Hepatocyte (in vitro differentiated cells): ENCODE measurements at regions not wholly inside any gene's neighbourhood (a gene's known extent, or its start where the extent isn't known, plus 50 kb on each side); places are given as distances from the start of the nearest gene placed in this dataset.

Experiments
- DNase-seq: peaks from one replicate; pipeline ENCODE4 v3.0.0-alpha.2; 2016; ENCODE audit warnings: low spot score
- H2AFZ ChIP-seq: fragments of 200-600 bp; sonication (generic); 2 replicates; pipeline ENCODE4 v1.6.0; 2016; ENCODE audit warnings: antibody characterized with exemption, mild to moderate bottlenecking
- H3K27ac ChIP-seq: fragments of 200-600 bp; sonication (generic); 2 replicates; pipeline ENCODE4 v1.5.1; 2016; ENCODE audit warnings: mild to moderate bottlenecking
- H3K27me3 ChIP-seq: fragments of 200-600 bp; sonication (generic); 2 replicates; pipeline ENCODE4 v1.6.1; 2016
- H3K36me3 ChIP-seq: fragments of 200-600 bp; sonication (generic); replicated peaks from 2 replicates; pipeline ENCODE4 v1.5.1; 2016; ENCODE audit warnings: low read depth; ENCODE audit not compliant: insufficient read depth
- H3K4me1 ChIP-seq: fragments of 200-600 bp; sonication (generic); 2 replicates; pipeline ENCODE4 v1.5.1; 2016; ENCODE audit warnings: mild to moderate bottlenecking, moderate library complexity; ENCODE audit not compliant: insufficient read depth
- H3K4me2 ChIP-seq: fragments of 200-600 bp; sonication (generic); 2 replicates; pipeline ENCODE4 v1.6.0; 2016
- H3K4me3 ChIP-seq: fragments of 200-600 bp; sonication (generic); 2 replicates; pipeline ENCODE4 v1.5.1; 2016; ENCODE audit warnings: mild to moderate bottlenecking
- H3K79me2 ChIP-seq: fragments of 200-600 bp; sonication (generic); 2 replicates; pipeline ENCODE4 v1.6.0; 2017; ENCODE audit warnings: mild to moderate bottlenecking
- H3K9me2 ChIP-seq: fragments of 200-600 bp; sonication (generic); replicated peaks from 2 replicates; pipeline ENCODE4 v1.6.0; 2017; ENCODE audit warnings: mild to moderate bottlenecking; ENCODE audit not compliant: insufficient read depth
- H3K9me3 ChIP-seq: fragments of 200-600 bp; sonication (generic); 2 replicates; pipeline ENCODE4 v1.5.1; 2016; ENCODE audit warnings: low read depth, mild to moderate bottlenecking
- H4K20me1 ChIP-seq: fragments of 200-600 bp; sonication (generic); 2 replicates; pipeline ENCODE4 v1.6.0; 2016; ENCODE audit warnings: mild to moderate bottlenecking; ENCODE audit not compliant: insufficient read depth, poor library complexity, severe bottlenecking
- EZH2 ChIP-seq: fragments of 200-600 bp; sonication (generic); IDR thresholded peaks from 2 replicates; pipeline ENCODE4 v1.6.1; 2016; ENCODE audit warnings: antibody characterized with exemption, mild to moderate bottlenecking, borderline replicate concordance
- EZH2phosphoT487 ChIP-seq: fragments of 200-600 bp; sonication (generic); IDR thresholded peaks from one replicate; pipeline ENCODE4 v1.6.1; 2018; ENCODE audit warnings: antibody characterized with exemption, mild to moderate bottlenecking, low read depth, moderate library complexity; ENCODE audit not compliant: unreplicated experiment, severe bottlenecking
- WGBS: methylation state at CpG from one replicate; pipeline ENCODE4 v1.1.6; 2016; ENCODE audit warnings: low lambda C conversion rate; ENCODE audit errors: missing lambda C conversion rate; 5-methylcytosine and 5-hydroxymethylcytosine counted together
- TF ChIP-seq, protein P1 (sequence below): fragments of 200-600 bp; sonication (generic); IDR thresholded peaks from 2 replicates; pipeline ENCODE4 v1.5.1; 2016; ENCODE audit warnings: antibody characterized with exemption, mild to moderate bottlenecking; ENCODE audit not compliant: poor library complexity

- Histone ChIP-seq H3K4me1 (no peaks in the 10 kb centered on the region), H3K27me3 (no peaks in the 10 kb centered on the region), H3K9me3 (no peaks in the 10 kb centered on the region), H3K9me2 (no peaks in the 10 kb centered on the region), H3K27ac (no peak overlapping the region), H3K4me2 (no peak overlapping the region), H2AFZ (no peak overlapping the region), H3K36me3 (no peaks in the 10 kb centered on the region), H4K20me1 (no peaks in the 10 kb centered on the region), H3K4me3 (no peak overlapping the region), H3K79me2 (no peaks in the 10 kb centered on the region)
- TF ChIP-seq, protein P1, sequence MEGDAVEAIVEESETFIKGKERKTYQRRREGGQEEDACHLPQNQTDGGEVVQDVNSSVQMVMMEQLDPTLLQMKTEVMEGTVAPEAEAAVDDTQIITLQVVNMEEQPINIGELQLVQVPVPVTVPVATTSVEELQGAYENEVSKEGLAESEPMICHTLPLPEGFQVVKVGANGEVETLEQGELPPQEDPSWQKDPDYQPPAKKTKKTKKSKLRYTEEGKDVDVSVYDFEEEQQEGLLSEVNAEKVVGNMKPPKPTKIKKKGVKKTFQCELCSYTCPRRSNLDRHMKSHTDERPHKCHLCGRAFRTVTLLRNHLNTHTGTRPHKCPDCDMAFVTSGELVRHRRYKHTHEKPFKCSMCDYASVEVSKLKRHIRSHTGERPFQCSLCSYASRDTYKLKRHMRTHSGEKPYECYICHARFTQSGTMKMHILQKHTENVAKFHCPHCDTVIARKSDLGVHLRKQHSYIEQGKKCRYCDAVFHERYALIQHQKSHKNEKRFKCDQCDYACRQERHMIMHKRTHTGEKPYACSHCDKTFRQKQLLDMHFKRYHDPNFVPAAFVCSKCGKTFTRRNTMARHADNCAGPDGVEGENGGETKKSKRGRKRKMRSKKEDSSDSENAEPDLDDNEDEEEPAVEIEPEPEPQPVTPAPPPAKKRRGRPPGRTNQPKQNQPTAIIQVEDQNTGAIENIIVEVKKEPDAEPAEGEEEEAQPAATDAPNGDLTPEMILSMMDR, result no peak
- 66% methylated on average over 5 of the region's 5 CpGs for WGBS
- DNase-seq, result no peak
Measured at GRCh38 chr2:5089409-5089808, 602.8 kb upstream of the SOX11 start.

DNA sequence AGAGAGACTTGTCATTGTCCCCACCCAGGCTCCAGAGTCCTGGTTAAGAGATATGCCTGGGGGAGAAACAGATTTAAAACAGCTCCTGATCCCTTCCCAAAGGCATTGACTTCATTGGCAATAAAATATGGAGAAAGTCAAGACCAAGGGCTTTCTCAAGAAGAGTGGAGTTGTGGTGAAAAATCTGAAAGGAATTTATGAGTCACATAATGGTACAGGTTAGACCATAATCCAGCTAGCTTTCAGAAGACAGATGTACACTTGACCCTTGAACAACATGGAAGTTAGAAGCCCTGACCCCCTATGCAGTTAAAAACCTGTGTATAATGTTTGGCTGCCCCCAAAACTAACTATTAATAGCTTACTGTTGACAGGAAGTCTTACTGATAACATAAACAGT, 599.1 kb upstream of the SOX11 start:
- no peak overlapping the region for H3K27ac ChIP-seq
- H3K4me3 ChIP-seq, result no peak overlapping the region
- DNase-seq, result no peak
- no peaks in the 10 kb centered on the region for H3K9me3 ChIP-seq
- H4K20me1 ChIP-seq, result no peaks in the 10 kb centered on the region
- H3K4me2 ChIP-seq, result no peak overlapping the region
- H3K79me2 ChIP-seq, result no peaks in the 10 kb centered on the region
- H3K27me3 ChIP-seq, result no peaks in the 10 kb centered on the region
- H3K9me2 ChIP-seq, result no peaks in the 10 kb centered on the region
- H3K4me1 ChIP-seq, result no peaks in the 10 kb centered on the region
- TF ChIP-seq EZH2, result no peak
- TF ChIP-seq, protein P1, result no peak
- TF ChIP-seq EZH2phosphoT487, result no peak
- H2AFZ ChIP-seq, result no peak overlapping the region
- H3K36me3 ChIP-seq, result no peaks in the 10 kb centered on the region

DNA sequence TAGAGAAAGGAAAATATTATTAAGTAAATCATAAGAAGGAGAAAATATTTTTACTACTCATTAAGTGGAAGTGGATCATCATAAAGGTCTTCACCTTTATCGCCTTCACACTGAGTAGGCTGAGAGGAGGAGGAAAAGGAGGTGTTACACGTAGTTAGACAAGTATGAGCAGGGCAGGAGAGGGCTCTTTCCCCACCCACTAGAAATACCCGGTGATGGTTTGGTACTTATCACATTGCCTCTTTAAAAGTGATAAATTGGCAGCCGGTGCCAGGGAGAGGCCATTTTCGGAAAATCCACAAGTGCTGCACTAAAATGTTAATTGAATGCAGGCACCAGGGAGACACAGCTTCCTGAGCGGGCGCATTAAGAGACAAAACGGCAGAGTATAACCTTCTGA, 598.7 kb upstream of the SOX11 start:
- TF ChIP-seq EZH2phosphoT487 (no peak), EZH2 (no peak)
- TF ChIP-seq, protein P1, result no peak

DNA sequence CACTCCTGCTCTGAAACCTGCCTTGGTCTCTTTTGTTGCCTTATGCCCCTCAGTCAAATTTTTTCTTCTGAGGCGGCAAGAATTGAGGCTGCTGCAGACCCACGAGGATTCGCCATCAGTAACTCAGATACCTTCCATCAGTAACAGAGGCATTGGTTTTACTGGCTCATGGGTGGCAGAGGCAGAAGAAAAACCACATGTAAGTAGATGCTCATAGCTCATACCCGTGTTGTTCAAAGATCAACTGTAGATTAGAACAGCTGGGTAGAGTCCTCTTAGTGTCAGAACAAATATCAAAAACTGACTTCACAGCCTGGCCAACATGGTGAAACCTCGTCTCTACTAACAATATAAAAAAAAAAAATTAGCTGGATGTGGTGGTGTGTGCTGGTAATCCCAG, 598.0 kb upstream of the SOX11 start:
- H3K27me3 ChIP-seq, result no peaks in the 10 kb centered on the region
- no peak overlapping the region for H2AFZ ChIP-seq
- no peaks in the 10 kb centered on the region for H4K20me1 ChIP-seq
- H3K79me2 ChIP-seq, result no peaks in the 10 kb centered on the region
- no peak overlapping the region for H3K27ac ChIP-seq
- H3K36me3 ChIP-seq, result no peaks in the 10 kb centered on the region
- H3K4me2 ChIP-seq, result no peak overlapping the region
- H3K4me3 ChIP-seq, result no peak overlapping the region
- no peak for DNase-seq
- H3K9me3 ChIP-seq, result no peaks in the 10 kb centered on the region
- H3K9me2 ChIP-seq, result no peaks in the 10 kb centered on the region
- no peaks in the 10 kb centered on the region for H3K4me1 ChIP-seq
- no peak for TF ChIP-seq EZH2phosphoT487
- TF ChIP-seq, protein P1, result no peak
- TF ChIP-seq EZH2, result no peak
- WGBS, result 86% methylated on average over 5 of the region's 5 CpGs

More for the DNA sequence above, 598.7 kb upstream of the SOX11 start:
- no peak overlapping the region for H3K27ac ChIP-seq
- no peaks in the 10 kb centered on the region for H3K79me2 ChIP-seq
- H2AFZ ChIP-seq, result no peak overlapping the region
- no peaks in the 10 kb centered on the region for H4K20me1 ChIP-seq
- no peaks in the 10 kb centered on the region for H3K36me3 ChIP-seq
- H3K4me2 ChIP-seq, result no peak overlapping the region
- H3K9me3 ChIP-seq, result no peaks in the 10 kb centered on the region
- 65% methylated on average over 8 of the region's 8 CpGs for WGBS
- no peaks in the 10 kb centered on the region for H3K4me1 ChIP-seq
- no peaks in the 10 kb centered on the region for H3K27me3 ChIP-seq
- DNase-seq, result no peak
- H3K9me2 ChIP-seq, result no peaks in the 10 kb centered on the region
- H3K4me3 ChIP-seq, result no peak overlapping the region
